ENCODE measurements at regions not wholly inside any gene's neighbourhood (a gene's known extent, or its start where the extent isn't known, plus 50 kb on each side); places are given as distances from the start of the nearest gene placed in this dataset.

DNA sequence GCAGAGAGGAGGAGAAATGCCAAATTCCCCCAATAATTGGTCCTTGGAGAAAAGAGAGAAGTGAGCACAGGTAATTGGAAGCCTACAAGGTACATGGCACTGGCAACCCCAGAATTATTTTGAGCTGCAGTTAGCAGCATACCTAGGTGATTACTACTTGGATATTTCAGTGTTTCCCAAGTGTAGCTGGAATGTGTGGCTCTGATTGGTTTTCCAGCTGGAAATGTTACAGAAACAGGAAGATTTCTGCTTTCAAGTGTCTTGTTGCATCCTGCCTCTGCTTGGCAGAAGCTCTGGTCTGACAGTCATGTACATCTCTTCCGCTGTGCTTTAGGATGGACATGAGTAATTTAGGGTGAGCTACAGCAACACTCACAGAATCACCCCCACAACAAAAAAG is 262.1 kb downstream of the ENC1 start:
- Mint-ChIP-seq H3K4me3 (ENCODE audit: unreplicated experiment) (no peak overlapping the region), H3K36me3 (ENCODE audit: low read depth) (no peaks in the 10 kb centered on the region), H3K9me3 (ENCODE audit: low read depth) (no peaks in the 10 kb centered on the region), H3K27me3 (ENCODE audit: low read depth) (no peaks in the 10 kb centered on the region), H3K27ac (ENCODE audit: unreplicated experiment) (no peak overlapping the region), H3K4me1 (ENCODE audit: low read depth) (peaks cover 22% of the 10 kb centered on the region)
- DNase-seq (ENCODE audit: low spot score), result no peak
- TF ChIP-seq CTCF (IDR thresholded peaks at IDR 0.05), result no peak

DNA sequence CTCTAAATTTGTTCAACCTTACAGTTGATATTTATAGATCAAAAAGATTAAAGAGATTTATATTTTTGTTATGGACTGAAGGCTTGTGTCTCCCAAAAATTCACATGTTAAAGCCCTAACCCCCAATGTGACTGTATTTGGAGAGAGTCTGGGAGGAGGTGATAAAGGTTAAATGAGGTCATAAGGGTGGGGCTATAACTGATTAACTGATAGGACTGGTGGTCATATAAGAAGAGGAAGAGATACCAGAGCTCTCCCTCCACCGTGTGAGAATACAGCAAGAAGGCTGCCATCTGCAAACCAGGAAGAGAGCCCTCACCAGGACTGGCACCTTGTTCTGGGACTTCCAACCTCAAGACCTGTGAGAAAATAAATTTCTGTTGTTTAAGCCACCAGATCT is 264.3 kb downstream of the ENC1 start:
- no peak for DNase-seq (ENCODE audit: low spot score)
- H3K4me1 Mint-ChIP-seq (ENCODE audit: low read depth), result peaks cover 6% of the 10 kb centered on the region
- TF ChIP-seq CTCF (IDR thresholded peaks at IDR 0.05), result no peak
- no peak overlapping the region for H3K27ac Mint-ChIP-seq (ENCODE audit: unreplicated experiment)
- H3K36me3 Mint-ChIP-seq (ENCODE audit: low read depth), result no peaks in the 10 kb centered on the region
- H3K9me3 Mint-ChIP-seq (ENCODE audit: low read depth), result no peaks in the 10 kb centered on the region
- no peaks in the 10 kb centered on the region for H3K27me3 Mint-ChIP-seq (ENCODE audit: low read depth)
- no peak overlapping the region for H3K4me3 Mint-ChIP-seq (ENCODE audit: unreplicated experiment)

DNA sequence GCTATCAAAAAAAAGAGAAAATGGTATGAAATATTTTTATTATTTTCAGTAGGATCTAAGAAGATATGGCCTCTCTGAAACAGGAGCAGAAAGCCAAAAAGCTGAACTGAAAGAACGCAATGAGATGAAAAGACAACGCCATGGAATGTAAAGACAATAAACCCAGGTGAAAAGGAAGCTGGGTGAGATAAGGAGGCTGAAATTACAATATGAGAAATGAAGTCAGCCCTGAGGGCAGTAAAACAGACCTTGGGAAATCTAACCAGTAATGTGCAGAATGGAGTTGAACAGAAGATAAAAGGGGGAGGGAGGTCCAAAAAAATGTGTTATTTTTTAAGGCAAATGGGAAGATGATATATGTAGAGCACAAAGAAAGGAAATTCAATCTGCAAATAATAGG is 265.3 kb downstream of the ENC1 start:
- no peak for DNase-seq (ENCODE audit: low spot score)
- H3K4me3 Mint-ChIP-seq (ENCODE audit: unreplicated experiment), result no peak overlapping the region
- no peaks in the 10 kb centered on the region for H3K36me3 Mint-ChIP-seq (ENCODE audit: low read depth)
- no peak overlapping the region for H3K27ac Mint-ChIP-seq (ENCODE audit: unreplicated experiment)
- peaks cover 6% of the 10 kb centered on the region for H3K4me1 Mint-ChIP-seq (ENCODE audit: low read depth)
- no peak for TF ChIP-seq CTCF (IDR thresholded peaks at IDR 0.05)
- no peaks in the 10 kb centered on the region for H3K27me3 Mint-ChIP-seq (ENCODE audit: low read depth)
- no peaks in the 10 kb centered on the region for H3K9me3 Mint-ChIP-seq (ENCODE audit: low read depth)

GRCh38 chr5:74374656-74375055 is 265.9 kb downstream of the ENC1 start:
- Mint-ChIP-seq H3K36me3 (ENCODE audit: low read depth) (no peaks in the 10 kb centered on the region), H3K4me1 (ENCODE audit: low read depth) (peaks cover 6% of the 10 kb centered on the region), H3K27me3 (ENCODE audit: low read depth) (no peaks in the 10 kb centered on the region), H3K27ac (ENCODE audit: unreplicated experiment) (no peak overlapping the region), H3K4me3 (ENCODE audit: unreplicated experiment) (no peak overlapping the region), H3K9me3 (ENCODE audit: low read depth) (no peaks in the 10 kb centered on the region)
- no peak for DNase-seq (ENCODE audit: low spot score)
- TF ChIP-seq CTCF (IDR thresholded peaks at IDR 0.05), result no peak

- DNase-seq (ENCODE audit: low spot score), result no peak
- H3K4me3 Mint-ChIP-seq (ENCODE audit: unreplicated experiment), result no peak overlapping the region
These were observed 267.5 kb downstream of the ENC1 start for GRCh38 chr5:74373076-74373475.

More at GRCh38 chr5:74373076-74373475, 267.5 kb downstream of the ENC1 start:
- Mint-ChIP-seq H3K4me1 (ENCODE audit: low read depth) (peaks cover 5% of the 10 kb centered on the region), H3K36me3 (ENCODE audit: low read depth) (no peaks in the 10 kb centered on the region), H3K27me3 (ENCODE audit: low read depth) (no peaks in the 10 kb centered on the region), H3K9me3 (ENCODE audit: low read depth) (no peaks in the 10 kb centered on the region), H3K27ac (ENCODE audit: unreplicated experiment) (no peak overlapping the region)
- TF ChIP-seq CTCF (IDR thresholded peaks at IDR 0.05), result no peak
